ENCODE measurements at regions not wholly inside any gene's neighbourhood (a gene's known extent, or its start where the extent isn't known, plus 50 kb on each side); places are given as distances from the start of the nearest gene placed in this dataset.

GRCh38 chr4:117326091-117326490, 240.7 kb upstream of the TRAM1L1 start:
- Histone ChIP-seq H3K4me2 (ENCODE audit: low read length) (peak overlapping the region; percentile 71), H3K9me2 (replicated peaks; ENCODE audit: low read length) (no peaks in the 10 kb centered on the region), H3K27ac (ENCODE audit: low read length) (peak overlapping the region; percentile 99), H3K79me2 (ENCODE audit: low read length) (peaks cover 39% of the 10 kb centered on the region), H3F3A (ENCODE audit: low read length, unreplicated experiment) (peaks cover 11% of the 10 kb centered on the region), H4K20me1 (ENCODE audit: low read length) (no peaks in the 10 kb centered on the region), H3K27me3 (ENCODE audit: low read length) (no peaks in the 10 kb centered on the region), H3K36me3 (ENCODE audit: low read depth, low read length) (no peaks in the 10 kb centered on the region; the same call in 1 of the 2 replicates), H3K4me1 (ENCODE audit: insufficient read depth, low read length) (peaks cover 28% of the 10 kb centered on the region), H3K9ac (ENCODE audit: low read length) (peak overlapping the region; percentile 94), H3K9me3 (ENCODE audit: low read length) (no peaks in the 10 kb centered on the region), H2AFZ (ENCODE audit: low read length) (no peak overlapping the region), H3K4me3 (ENCODE audit: low read length) (peak overlapping the region; percentile 70)
- POLR2A ChIA-PET (ENCODE audit: unreplicated experiment) = no interaction called here
- CTCF ChIA-PET = no interaction called here
- peak; percentile 6 for DNase-seq
- intact Hi-C loops (cut with micrococcal nuclease) = loop anchor here (5.0 to 10.0 kb wide), 2 partner anchors 189 to 709 kb away; partner anchors contain the start of gene NDST3
- ATAC-seq = no peak
- TF ChIP-seq EZH2phosphoT487 (IDR thresholded peaks at IDR 0.05; ENCODE audit: borderline replicate concordance, low read length) = no peak
- TF ChIP-seq EZH2 (IDR thresholded peaks at IDR 0.05; ENCODE audit: low read length, unreplicated experiment) = no peak
- TF ChIP-seq CTCF (conservative IDR thresholded peaks at IDR 0.05; ENCODE audit: low read depth, low read length) = no peak
- no TSS peak for BruUV-seq (replicated peaks)

- intact Hi-C loops (cut with micrococcal nuclease) = loop anchor here (5.0 to 10.0 kb wide), 2 partner anchors 190 to 707 kb away; partner anchors contain the start of gene NDST3
- H3K36me3 ChIP-seq (ENCODE audit: low read depth, low read length) = no peaks in the 10 kb centered on the region; the same call in 1 of the 2 replicates
- H3K9ac ChIP-seq (ENCODE audit: low read length) = peak overlapping the region; percentile 94
- ATAC-seq (no peak), DNase-seq (no peak)
- POLR2A ChIA-PET (ENCODE audit: unreplicated experiment) = no interaction called here
- H3K4me1 ChIP-seq (ENCODE audit: insufficient read depth, low read length) = peaks cover 28% of the 10 kb centered on the region
- H3K27ac ChIP-seq (ENCODE audit: low read length) = no peak overlapping the region
- no peaks in the 10 kb centered on the region for H3K9me3 ChIP-seq (ENCODE audit: low read length)
- H3K79me2 ChIP-seq (ENCODE audit: low read length) = peaks cover 39% of the 10 kb centered on the region
- BruUV-seq (replicated peaks) = no TSS peak
- H3K9me2 ChIP-seq (replicated peaks; ENCODE audit: low read length) = no peaks in the 10 kb centered on the region
- no peaks in the 10 kb centered on the region for H4K20me1 ChIP-seq (ENCODE audit: low read length)
- H3K27me3 ChIP-seq (ENCODE audit: low read length) = no peaks in the 10 kb centered on the region
- peak overlapping the region; percentile 59 for H3K4me3 ChIP-seq (ENCODE audit: low read length)
- peak overlapping the region; percentile 63 for H3K4me2 ChIP-seq (ENCODE audit: low read length)
- TF ChIP-seq EZH2phosphoT487 (IDR thresholded peaks at IDR 0.05; ENCODE audit: borderline replicate concordance, low read length) (no peak), CTCF (conservative IDR thresholded peaks at IDR 0.05; ENCODE audit: low read depth, low read length) (no peak), EZH2 (IDR thresholded peaks at IDR 0.05; ENCODE audit: low read length, unreplicated experiment) (no peak)
- no peak overlapping the region for H2AFZ ChIP-seq (ENCODE audit: low read length)
- peaks cover 11% of the 10 kb centered on the region for H3F3A ChIP-seq (ENCODE audit: low read length, unreplicated experiment)
- CTCF ChIA-PET = no interaction called here
Measured at GRCh38 chr4:117327491-117327890, 242.1 kb upstream of the TRAM1L1 start.

- Histone ChIP-seq H3F3A (ENCODE audit: low read length, unreplicated experiment) (peaks cover 11% of the 10 kb centered on the region), H2AFZ (ENCODE audit: low read length) (no peak overlapping the region), H3K27ac (ENCODE audit: low read length) (peak overlapping the region; percentile 14; the same call in 1 of the 2 replicates), H3K4me2 (ENCODE audit: low read length) (peak overlapping the region; percentile 63), H3K9me3 (ENCODE audit: low read length) (no peaks in the 10 kb centered on the region), H3K27me3 (ENCODE audit: low read length) (no peaks in the 10 kb centered on the region), H3K4me1 (ENCODE audit: insufficient read depth, low read length) (peaks cover 27% of the 10 kb centered on the region), H3K36me3 (ENCODE audit: low read depth, low read length) (no peaks in the 10 kb centered on the region; the same call in 1 of the 2 replicates), H3K79me2 (ENCODE audit: low read length) (peaks cover 39% of the 10 kb centered on the region), H3K4me3 (ENCODE audit: low read length) (peak overlapping the region; percentile 59), H4K20me1 (ENCODE audit: low read length) (no peaks in the 10 kb centered on the region), H3K9me2 (replicated peaks; ENCODE audit: low read length) (no peaks in the 10 kb centered on the region), H3K9ac (ENCODE audit: low read length) (no peak overlapping the region)
- TF ChIP-seq CTCF (conservative IDR thresholded peaks at IDR 0.05; ENCODE audit: low read depth, low read length) (no peak), EZH2phosphoT487 (IDR thresholded peaks at IDR 0.05; ENCODE audit: borderline replicate concordance, low read length) (no peak), EZH2 (IDR thresholded peaks at IDR 0.05; ENCODE audit: low read length, unreplicated experiment) (no peak)
- intact Hi-C loops (cut with micrococcal nuclease) = loop anchor here (1.0 to 10.0 kb wide), 3 partner anchors 45 to 706 kb away; partner anchors contain the start of gene NDST3
- DNase-seq (peak; percentile 13), ATAC-seq (no peak)
- ChIA-PET CTCF (no interaction called here), POLR2A (ENCODE audit: unreplicated experiment) (no interaction called here)
- no TSS peak for BruUV-seq (replicated peaks)
Measured at GRCh38 chr4:117328333-117328732, 243.0 kb upstream of the TRAM1L1 start.

All from PC-3 (cell line).